ENCODE measurements at regions not wholly inside any gene's neighbourhood (a gene's known extent, or its start where the extent isn't known, plus 50 kb on each side); places are given as distances from the start of the nearest gene placed in this dataset.

DNA sequence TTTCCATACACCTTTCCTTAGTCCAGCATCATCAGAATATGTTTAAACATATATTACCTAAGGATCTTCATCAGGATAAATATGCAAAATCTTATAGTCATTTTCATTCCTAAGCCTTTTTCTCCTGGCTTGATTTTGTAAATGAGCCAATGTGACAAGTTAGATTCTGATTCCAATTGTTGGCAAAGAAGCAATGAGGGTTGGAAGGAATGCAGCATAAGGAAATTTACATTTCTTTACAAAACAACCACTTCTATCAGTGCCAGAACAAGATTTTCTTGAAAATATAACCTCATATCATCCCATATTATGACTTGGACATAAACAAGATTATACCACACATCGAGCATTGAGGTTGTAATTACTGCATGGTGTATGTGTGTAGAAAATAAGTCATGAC lies 508.1 kb downstream of the TRAM1L1 start:
- Histone ChIP-seq H3K4me3 (ENCODE audit: low read depth, low read length) (no peak overlapping the region), H3K4me1 (ENCODE audit: control insufficient read depth, insufficient read depth, low read length) (no peaks in the 10 kb centered on the region), H3K9me3 (ENCODE audit: control insufficient read depth, insufficient read depth, low read depth, low read length) (no peaks in the 10 kb centered on the region), H3K36me3 (ENCODE audit: control insufficient read depth in 2 of 2, insufficient read depth in 1 of 2, low read length in 2 of 2) (no peaks in the 10 kb centered on the region), H3K27ac (ENCODE audit: extremely low read depth, low read depth, low read length) (no peak overlapping the region)
- CTCF ChIA-PET = no interaction called here
- TF ChIP-seq, protein P1, sequence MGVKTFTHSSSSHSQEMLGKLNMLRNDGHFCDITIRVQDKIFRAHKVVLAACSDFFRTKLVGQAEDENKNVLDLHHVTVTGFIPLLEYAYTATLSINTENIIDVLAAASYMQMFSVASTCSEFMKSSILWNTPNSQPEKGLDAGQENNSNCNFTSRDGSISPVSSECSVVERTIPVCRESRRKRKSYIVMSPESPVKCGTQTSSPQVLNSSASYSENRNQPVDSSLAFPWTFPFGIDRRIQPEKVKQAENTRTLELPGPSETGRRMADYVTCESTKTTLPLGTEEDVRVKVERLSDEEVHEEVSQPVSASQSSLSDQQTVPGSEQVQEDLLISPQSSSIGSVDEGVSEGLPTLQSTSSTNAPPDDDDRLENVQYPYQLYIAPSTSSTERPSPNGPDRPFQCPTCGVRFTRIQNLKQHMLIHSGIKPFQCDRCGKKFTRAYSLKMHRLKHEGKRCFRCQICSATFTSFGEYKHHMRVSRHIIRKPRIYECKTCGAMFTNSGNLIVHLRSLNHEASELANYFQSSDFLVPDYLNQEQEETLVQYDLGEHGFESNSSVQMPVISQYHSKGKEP (tag by site-specific recombination; IDR thresholded peaks at IDR 0.05) = no peak
- no peak for TF ChIP-seq ZNF843 (tag by site-specific recombination; IDR thresholded peaks at IDR 0.05)
- no peak for TF ChIP-seq ZNF837 (tag by site-specific recombination; IDR thresholded peaks at IDR 0.05)
- TF ChIP-seq GFI1B (tag by site-specific recombination; IDR thresholded peaks at IDR 0.05) = no peak
- no peak for TF ChIP-seq ZFHX2 (tag by site-specific recombination; conservative IDR thresholded peaks at IDR 0.05)
- TF ChIP-seq ZNF785 (tag by site-specific recombination; IDR thresholded peaks at IDR 0.05) = no peak
- no peak for TF ChIP-seq ZNF600 (tag by site-specific recombination; IDR thresholded peaks at IDR 0.05)
- no peak for TF ChIP-seq ZBTB21 (tag by site-specific recombination; IDR thresholded peaks at IDR 0.05)
- POLR2A ChIA-PET = no interaction called here

DNA sequence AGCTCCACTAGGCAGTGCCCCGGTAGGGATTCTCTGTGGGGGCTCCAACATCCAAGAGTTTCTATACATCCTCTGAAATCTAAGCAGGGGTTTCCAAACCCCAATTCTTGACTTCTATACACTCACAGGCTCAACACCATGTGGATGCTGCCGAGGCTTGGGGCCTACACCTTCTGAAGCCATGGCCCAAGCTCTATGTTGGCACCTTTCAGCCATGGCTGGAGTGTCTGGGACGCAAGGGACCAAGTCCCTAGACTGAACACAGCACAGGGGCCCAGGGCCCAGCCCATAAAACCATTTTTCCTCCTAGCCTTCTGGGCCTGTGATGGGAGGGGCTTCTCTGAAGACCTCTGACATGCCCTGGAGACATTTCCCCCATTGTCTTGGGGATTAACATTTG lies 511.8 kb downstream of the TRAM1L1 start:
- H3K4me3 ChIP-seq (ENCODE audit: low read depth, low read length) = no peak overlapping the region
- no peak overlapping the region for H3K27ac ChIP-seq (ENCODE audit: extremely low read depth, low read depth, low read length)
- no peaks in the 10 kb centered on the region for H3K36me3 ChIP-seq (ENCODE audit: control insufficient read depth in 2 of 2, insufficient read depth in 1 of 2, low read length in 2 of 2)
- no peaks in the 10 kb centered on the region for H3K9me3 ChIP-seq (ENCODE audit: control insufficient read depth, insufficient read depth, low read depth, low read length)
- no peaks in the 10 kb centered on the region for H3K4me1 ChIP-seq (ENCODE audit: control insufficient read depth, insufficient read depth, low read length)
- CTCF ChIA-PET = no interaction called here
- POLR2A ChIA-PET = no interaction called here
- TF ChIP-seq ZNF561 (tag by site-specific recombination; IDR thresholded peaks at IDR 0.05; ENCODE audit: borderline replicate concordance) (no peak), ZNF830 (tag by site-specific recombination; IDR thresholded peaks at IDR 0.05; ENCODE audit: low read depth) (no peak), OVOL3 (tag by site-specific recombination; IDR thresholded peaks at IDR 0.05) (no peak), ZNF585B (tag by site-specific recombination; IDR thresholded peaks at IDR 0.05) (no peak), ZNF16 (tag by site-specific recombination; IDR thresholded peaks at IDR 0.05; ENCODE audit: low read depth) (no peak)
- TF ChIP-seq, protein P1 (tag by site-specific recombination; IDR thresholded peaks at IDR 0.05) = no peak
- TF ChIP-seq, protein P2, sequence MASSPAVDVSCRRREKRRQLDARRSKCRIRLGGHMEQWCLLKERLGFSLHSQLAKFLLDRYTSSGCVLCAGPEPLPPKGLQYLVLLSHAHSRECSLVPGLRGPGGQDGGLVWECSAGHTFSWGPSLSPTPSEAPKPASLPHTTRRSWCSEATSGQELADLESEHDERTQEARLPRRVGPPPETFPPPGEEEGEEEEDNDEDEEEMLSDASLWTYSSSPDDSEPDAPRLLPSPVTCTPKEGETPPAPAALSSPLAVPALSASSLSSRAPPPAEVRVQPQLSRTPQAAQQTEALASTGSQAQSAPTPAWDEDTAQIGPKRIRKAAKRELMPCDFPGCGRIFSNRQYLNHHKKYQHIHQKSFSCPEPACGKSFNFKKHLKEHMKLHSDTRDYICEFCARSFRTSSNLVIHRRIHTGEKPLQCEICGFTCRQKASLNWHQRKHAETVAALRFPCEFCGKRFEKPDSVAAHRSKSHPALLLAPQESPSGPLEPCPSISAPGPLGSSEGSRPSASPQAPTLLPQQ (tag by site-specific recombination; IDR thresholded peaks at IDR 0.05) = no peak

DNA sequence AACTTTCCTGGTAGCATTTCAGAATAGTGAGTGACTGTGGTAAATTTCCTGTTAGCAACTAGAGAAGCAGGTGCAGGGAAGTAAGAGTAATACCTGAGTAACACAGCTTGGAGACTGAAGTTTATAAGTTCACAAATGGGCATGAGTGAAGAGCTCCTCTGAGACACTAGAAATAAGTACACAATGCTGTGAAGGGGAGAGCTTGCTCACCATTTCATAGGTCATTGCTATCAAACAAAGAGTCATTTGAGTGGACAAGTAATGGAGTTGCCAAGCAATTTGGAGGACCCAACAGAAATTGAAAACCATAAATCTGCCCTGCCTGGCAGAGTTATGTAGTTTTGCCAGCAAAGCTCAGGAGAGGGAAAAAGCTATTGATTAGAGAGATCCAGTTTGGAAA lies 523.6 kb downstream of the TRAM1L1 start:
- Histone ChIP-seq H3K9me3 (ENCODE audit: control insufficient read depth, insufficient read depth, low read depth, low read length) (no peaks in the 10 kb centered on the region), H3K36me3 (ENCODE audit: control insufficient read depth in 2 of 2, insufficient read depth in 1 of 2, low read length in 2 of 2) (no peaks in the 10 kb centered on the region), H3K4me3 (ENCODE audit: low read depth, low read length) (no peak overlapping the region), H3K27ac (ENCODE audit: extremely low read depth, low read depth, low read length) (no peak overlapping the region), H3K4me1 (ENCODE audit: control insufficient read depth, insufficient read depth, low read length) (no peaks in the 10 kb centered on the region)
- no peak for TF ChIP-seq ZNF555 (tag by site-specific recombination; conservative IDR thresholded peaks at IDR 0.05)
- no peak for TF ChIP-seq KLF9 (tag by site-specific recombination; IDR thresholded peaks at IDR 0.05; ENCODE audit: low read depth)
- CTCF ChIA-PET = interaction anchor here (0.6 kb wide), 1 partner anchor 1941 kb away, joined by 3 read pairs; no protein-coding TSS in a partner anchor
- POLR2A ChIA-PET = no interaction called here
